AG04449 (cell line): ENCODE measurements at regions not wholly inside any gene's neighbourhood (a gene's known extent, or its start where the extent isn't known, plus 50 kb on each side); places are given as distances from the start of the nearest gene placed in this dataset.

Experiments used
- CTCF ChIA-PET: fragments of 350-600 bp; formaldehyde crosslinking; extraction: SDS; loops from one replicate; lab custom pipeline; 2021; ENCODE audit warnings: antibody characterized with exemption; lab: Yijun Ruan, JAX
- POLR2A ChIA-PET: fragments of 400-600, 350-600 bp; formaldehyde crosslinking; extraction: SDS; loops from one replicate; lab custom pipeline; 2020; ENCODE audit warnings: antibody characterized with exemption, inconsistent platforms; lab: Yijun Ruan, JAX
- DNase-seq: peaks from one replicate; pipeline ENCODE4 v3.0.0-alpha.2; 2010; ENCODE audit warnings: low read depth, low spot score
- H3K4me3 ChIP-seq: 2 replicates; pipeline ENCODE4 v1.5.1; 2011; ENCODE audit warnings: low read depth, mild to moderate bottlenecking, control low read depth, low read length
- CTCF ChIP-seq: IDR thresholded peaks from one replicate; pipeline ENCODE4 v1.5.1; 2011; ENCODE audit warnings: mild to moderate bottlenecking, moderate library complexity, low read length, control low read depth, inconsistent platforms; ENCODE audit not compliant: insufficient read depth; ENCODE audit errors: missing control alignments

- TF ChIP-seq CTCF, result no peak
- no peak overlapping the region for H3K4me3 ChIP-seq
- ChIA-PET CTCF (no interaction called here), POLR2A (no interaction called here)
- DNase-seq, result no peak
Observed at GRCh38 chr1:147822292-147822691, 61.9 kb upstream of the GJA5 start.

GRCh38 chr1:147824001-147824400, 63.6 kb upstream of the GJA5 start:
- DNase-seq, result no peak
- H3K4me3 ChIP-seq, result no peak overlapping the region
- ChIA-PET CTCF (no interaction called here), POLR2A (no interaction called here)
- TF ChIP-seq CTCF, result no peak

GRCh38 chr1:147824798-147825197, 64.4 kb upstream of the GJA5 start:
- DNase-seq, result no peak
- no peak for TF ChIP-seq CTCF
- ChIA-PET POLR2A (no interaction called here), CTCF (no interaction called here)
- H3K4me3 ChIP-seq, result no peak overlapping the region

GRCh38 chr1:147825586-147825985, 65.2 kb upstream of the GJA5 start:
- CTCF ChIA-PET, result no interaction called here
- no peak for DNase-seq
- no peak overlapping the region for H3K4me3 ChIP-seq
- no peak for TF ChIP-seq CTCF
- POLR2A ChIA-PET, result no interaction called here

GRCh38 chr1:147826259-147826658, 65.9 kb upstream of the GJA5 start:
- DNase-seq, result no peak
- TF ChIP-seq CTCF, result no peak
- POLR2A ChIA-PET, result no interaction called here
- CTCF ChIA-PET, result no interaction called here
- no peak overlapping the region for H3K4me3 ChIP-seq

GRCh38 chr1:147833231-147833860, 69.2 kb upstream of the GJA8 start:
- ChIA-PET POLR2A (no interaction called here), CTCF (no interaction called here)
- no peak overlapping the region for H3K4me3 ChIP-seq

More at GRCh38 chr1:147833231-147833860, 69.2 kb upstream of the GJA8 start:
- no peak for DNase-seq
- no peak for TF ChIP-seq CTCF
